ENCODE measurements at regions not wholly inside any gene's neighbourhood (a gene's known extent, or its start where the extent isn't known, plus 50 kb on each side); places are given as distances from the start of the nearest gene placed in this dataset.

DNA sequence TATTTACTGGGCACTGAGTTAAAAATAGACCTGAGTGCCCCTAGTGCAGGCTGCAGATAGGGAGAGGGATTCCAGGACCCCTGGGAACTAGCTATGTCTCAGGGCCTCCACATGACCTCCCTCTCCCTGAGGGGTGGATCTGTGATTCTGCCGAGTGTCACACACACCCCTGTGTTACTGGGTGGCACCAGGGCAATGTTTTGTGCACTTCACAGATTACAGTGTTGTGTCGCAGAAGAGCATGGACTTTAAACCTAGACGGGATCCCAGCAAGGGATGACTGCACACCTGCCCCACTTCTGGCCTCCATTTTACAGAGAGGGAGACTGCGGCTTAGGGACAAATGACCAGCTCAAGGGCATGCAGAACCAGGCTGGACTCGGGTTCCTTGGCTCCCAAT lies 65.6 kb downstream of the ZFP36L2 start:
- no peak for DNase-seq
- H3K27ac Mint-ChIP-seq, result no peak overlapping the region
- H3K4me1 Mint-ChIP-seq, result peaks cover 57% of the 10 kb centered on the region
- TF ChIP-seq CTCF (IDR thresholded peaks at IDR 0.05), result no peak
- H3K27me3 Mint-ChIP-seq (ENCODE audit: low read depth, poor library complexity), result peaks cover 12% of the 10 kb centered on the region
- no peak overlapping the region for H3K4me3 Mint-ChIP-seq
- no peaks in the 10 kb centered on the region for H3K9me3 Mint-ChIP-seq
- H3K36me3 Mint-ChIP-seq (ENCODE audit: low read depth), result no peaks in the 10 kb centered on the region

DNA sequence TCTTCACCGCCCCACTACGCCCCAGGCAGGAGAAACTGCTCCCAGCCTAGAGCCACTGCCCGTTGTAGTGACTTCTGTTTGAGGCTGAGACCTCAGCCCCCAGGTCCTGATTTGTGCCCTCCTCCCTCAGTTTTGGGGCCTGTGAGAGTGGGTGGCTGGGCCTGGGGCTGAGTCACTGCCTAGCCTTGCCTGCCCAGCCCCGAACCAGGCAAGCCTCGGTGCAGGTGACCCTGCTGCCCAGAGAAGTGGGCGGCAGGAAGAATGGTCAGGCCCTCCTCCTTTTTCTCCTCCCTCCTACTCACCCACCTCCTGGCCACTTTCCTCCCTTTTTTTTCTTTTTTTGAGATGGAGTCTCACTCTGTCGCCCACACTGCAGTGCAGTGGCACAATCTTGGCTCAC lies 66.6 kb downstream of the ZFP36L2 start:
- Mint-ChIP-seq H3K36me3 (ENCODE audit: low read depth) (no peaks in the 10 kb centered on the region), H3K9me3 (no peaks in the 10 kb centered on the region), H3K4me1 (peaks cover 49% of the 10 kb centered on the region), H3K27ac (peak overlapping the region; percentile 68), H3K4me3 (no peak overlapping the region), H3K27me3 (ENCODE audit: low read depth, poor library complexity) (peaks cover 12% of the 10 kb centered on the region)
- TF ChIP-seq CTCF (IDR thresholded peaks at IDR 0.05), result no peak
- DNase-seq, result no peak

- no peak for TF ChIP-seq CTCF (IDR thresholded peaks at IDR 0.05)
- Mint-ChIP-seq H3K4me1 (peaks cover 52% of the 10 kb centered on the region), H3K27me3 (ENCODE audit: low read depth, poor library complexity) (peaks cover 12% of the 10 kb centered on the region), H3K27ac (peak overlapping the region; percentile 62), H3K4me3 (peak overlapping the region; percentile 4), H3K36me3 (ENCODE audit: low read depth) (no peaks in the 10 kb centered on the region), H3K9me3 (no peaks in the 10 kb centered on the region)
- DNase-seq, result no peak
Measured at GRCh38 chr2:43158259-43158880, 68.0 kb downstream of the ZFP36L2 start.

- DNase-seq, result no peak
- no peak for TF ChIP-seq CTCF (IDR thresholded peaks at IDR 0.05)
- H3K36me3 Mint-ChIP-seq (ENCODE audit: low read depth), result no peaks in the 10 kb centered on the region
- peak overlapping the region; percentile 85 for H3K27ac Mint-ChIP-seq
- no peaks in the 10 kb centered on the region for H3K9me3 Mint-ChIP-seq
- no peak overlapping the region for H3K4me3 Mint-ChIP-seq
- H3K27me3 Mint-ChIP-seq (ENCODE audit: low read depth, poor library complexity), result peaks cover 12% of the 10 kb centered on the region
- peaks cover 50% of the 10 kb centered on the region for H3K4me1 Mint-ChIP-seq
Measured at GRCh38 chr2:43157506-43158246, 68.7 kb downstream of the ZFP36L2 start.

DNA sequence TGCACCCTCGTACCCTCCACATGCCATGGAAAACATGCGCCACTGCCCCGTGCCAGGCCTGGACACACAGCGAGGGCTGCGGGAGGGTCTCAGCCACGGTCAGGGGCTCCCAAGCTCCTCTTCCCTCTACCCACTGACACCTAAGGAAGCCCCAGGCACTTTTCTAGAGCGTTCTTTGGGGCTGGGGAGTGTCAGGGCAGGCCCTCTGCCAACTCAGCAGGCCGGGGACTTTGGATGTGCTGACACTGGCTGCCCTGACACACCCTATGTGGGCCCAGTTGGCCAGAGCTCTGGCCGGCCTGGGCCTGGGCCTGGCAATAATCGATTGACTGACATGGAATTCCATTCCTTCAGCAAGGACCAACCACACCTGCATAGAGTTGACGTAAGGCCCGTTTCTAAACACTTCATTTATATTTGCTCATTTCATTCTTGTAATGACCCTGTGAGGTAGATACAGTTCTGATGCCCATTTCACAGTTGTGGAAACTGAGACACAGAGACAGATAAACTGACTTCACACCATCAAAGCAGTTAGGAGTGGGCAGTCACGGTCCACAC lies 70.5 kb downstream of the ZFP36L2 start:
- TF ChIP-seq CTCF (IDR thresholded peaks at IDR 0.05), result no peak
- DNase-seq, result no peak
- Mint-ChIP-seq H3K9me3 (no peaks in the 10 kb centered on the region), H3K36me3 (ENCODE audit: low read depth) (no peaks in the 10 kb centered on the region), H3K4me1 (peaks cover 54% of the 10 kb centered on the region), H3K27me3 (ENCODE audit: low read depth, poor library complexity) (peaks cover 12% of the 10 kb centered on the region), H3K27ac (no peak overlapping the region), H3K4me3 (no peak overlapping the region)

Measured in nephron progenitor cell (in vitro differentiated cells).